ENCODE measurements at regions not wholly inside any gene's neighbourhood (a gene's known extent, or its start where the extent isn't known, plus 50 kb on each side); places are given as distances from the start of the nearest gene placed in this dataset.

DNA sequence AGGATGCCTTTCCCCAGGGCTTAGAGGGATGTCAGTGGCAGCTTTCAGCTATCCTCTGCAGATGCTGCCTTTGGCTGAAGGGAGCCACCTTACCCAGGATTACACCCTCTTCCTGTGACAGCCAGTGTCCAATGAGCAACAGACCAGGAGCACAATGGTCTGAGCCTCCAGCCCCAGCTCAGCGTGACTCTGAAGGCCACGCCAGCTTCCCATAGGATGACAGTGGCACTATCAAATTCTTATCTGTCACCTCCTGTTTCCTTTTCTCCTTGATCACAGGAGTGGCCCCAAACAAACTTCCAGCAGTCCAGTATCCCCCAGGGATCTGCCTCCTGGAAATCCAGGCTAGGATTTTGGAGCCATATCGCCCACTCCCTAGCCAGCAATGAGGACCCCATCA is 226.9 kb downstream of the SETD4 start:
- TF ChIP-seq, protein P1, sequence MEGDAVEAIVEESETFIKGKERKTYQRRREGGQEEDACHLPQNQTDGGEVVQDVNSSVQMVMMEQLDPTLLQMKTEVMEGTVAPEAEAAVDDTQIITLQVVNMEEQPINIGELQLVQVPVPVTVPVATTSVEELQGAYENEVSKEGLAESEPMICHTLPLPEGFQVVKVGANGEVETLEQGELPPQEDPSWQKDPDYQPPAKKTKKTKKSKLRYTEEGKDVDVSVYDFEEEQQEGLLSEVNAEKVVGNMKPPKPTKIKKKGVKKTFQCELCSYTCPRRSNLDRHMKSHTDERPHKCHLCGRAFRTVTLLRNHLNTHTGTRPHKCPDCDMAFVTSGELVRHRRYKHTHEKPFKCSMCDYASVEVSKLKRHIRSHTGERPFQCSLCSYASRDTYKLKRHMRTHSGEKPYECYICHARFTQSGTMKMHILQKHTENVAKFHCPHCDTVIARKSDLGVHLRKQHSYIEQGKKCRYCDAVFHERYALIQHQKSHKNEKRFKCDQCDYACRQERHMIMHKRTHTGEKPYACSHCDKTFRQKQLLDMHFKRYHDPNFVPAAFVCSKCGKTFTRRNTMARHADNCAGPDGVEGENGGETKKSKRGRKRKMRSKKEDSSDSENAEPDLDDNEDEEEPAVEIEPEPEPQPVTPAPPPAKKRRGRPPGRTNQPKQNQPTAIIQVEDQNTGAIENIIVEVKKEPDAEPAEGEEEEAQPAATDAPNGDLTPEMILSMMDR (IDR thresholded peaks at IDR 0.05), result no peak
- TF ChIP-seq POLR2A (IDR thresholded peaks at IDR 0.05), result no peak
- no peak overlapping the region for H3K4me3 ChIP-seq
- intact Hi-C loops (cut with DNase I), result loop anchor here in 1 of 2 donors (10.0 kb wide), 1 partner anchor 191 kb away; no protein-coding TSS in a partner anchor
- H3K9me3 ChIP-seq (replicated peaks in 1 of 3), result no peaks in the 10 kb centered on the region
- peaks cover 11% of the 10 kb centered on the region for H3K27me3 ChIP-seq
- H3K27ac ChIP-seq, result no peak overlapping the region
- no peaks in the 10 kb centered on the region for H3K4me1 ChIP-seq (replicated peaks in 1 of 2)
- no peaks in the 10 kb centered on the region for H3K36me3 ChIP-seq (replicated peaks in 1 of 2)
- DNase-seq, result no peak
- 56 to 73% (median 67%) methylated on average over 3 of the region's 3 CpGs for WGBS, 4 donors

DNA sequence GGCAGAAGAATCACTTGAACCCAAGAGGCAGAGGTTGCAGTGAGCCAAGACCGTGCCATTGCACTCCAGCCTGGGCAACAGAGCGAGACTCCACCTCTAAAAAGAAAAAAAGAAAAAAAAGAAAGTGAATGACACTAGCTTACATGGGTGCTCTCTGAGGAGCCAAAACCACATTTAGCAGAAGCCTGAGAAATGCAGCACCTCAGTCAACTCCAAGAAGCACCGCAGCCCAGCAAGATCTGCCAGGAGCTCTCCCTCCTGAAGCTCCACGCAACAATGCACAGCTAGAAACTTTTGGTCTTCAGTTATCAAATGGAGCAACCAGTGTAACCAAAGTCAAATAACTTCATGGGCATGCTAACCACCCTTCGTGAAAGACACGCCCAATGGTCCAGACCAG is 229.1 kb downstream of the SETD4 start:
- DNase-seq, result no peak
- 84 to 89% (median 86%) methylated on average over 3 to 6 of the region's 6 CpGs for WGBS, 4 donors
- H3K36me3 ChIP-seq (replicated peaks in 1 of 2), result no peaks in the 10 kb centered on the region
- H3K27ac ChIP-seq, result no peak overlapping the region
- H3K27me3 ChIP-seq, result peaks cover 14% of the 10 kb centered on the region
- H3K9me3 ChIP-seq (replicated peaks in 1 of 3), result no peaks in the 10 kb centered on the region
- H3K4me1 ChIP-seq (replicated peaks in 1 of 2), result no peaks in the 10 kb centered on the region
- no peak for TF ChIP-seq POLR2A (IDR thresholded peaks at IDR 0.05)
- TF ChIP-seq, protein P1 (IDR thresholded peaks at IDR 0.05), result no peak
- H3K4me3 ChIP-seq, result no peak overlapping the region
- intact Hi-C loops (cut with DNase I), result loop anchor here in 1 of 2 donors (10.0 kb wide), 1 partner anchor 194 kb away; no protein-coding TSS in a partner anchor

DNA sequence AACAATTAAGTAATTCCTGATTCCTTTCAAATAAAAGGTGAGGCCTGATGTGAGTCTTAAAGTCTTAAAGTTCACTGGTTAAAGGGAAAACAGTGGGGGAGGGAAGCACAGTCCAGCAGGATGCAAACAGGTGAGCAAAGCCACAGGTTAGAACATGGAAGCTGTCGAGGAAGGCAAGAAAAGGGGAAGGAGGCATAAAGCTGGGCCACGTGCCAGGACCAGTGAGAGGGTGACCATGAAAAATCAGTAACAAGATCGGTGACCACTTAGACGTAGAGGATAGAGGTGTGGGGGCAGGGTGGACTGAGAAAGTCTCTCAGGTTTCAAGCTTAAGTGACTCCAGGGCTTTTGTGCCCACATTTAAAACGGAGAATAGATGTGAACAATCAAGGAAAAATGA is 231.3 kb downstream of the SETD4 start:
- H3K36me3 ChIP-seq (replicated peaks in 1 of 2), result no peaks in the 10 kb centered on the region
- WGBS, 4 donors, result 19 to 44% (median 24%) methylated on average over 5 of the region's 5 CpGs
- no peaks in the 10 kb centered on the region for H3K4me1 ChIP-seq (replicated peaks in 1 of 2)
- TF ChIP-seq, protein P1 (IDR thresholded peaks at IDR 0.05), result no peak
- no peak for TF ChIP-seq POLR2A (IDR thresholded peaks at IDR 0.05)
- intact Hi-C loops (cut with DNase I), result no loop called here
- no peaks in the 10 kb centered on the region for H3K9me3 ChIP-seq (replicated peaks in 1 of 3)
- peaks cover 14% of the 10 kb centered on the region for H3K27me3 ChIP-seq
- H3K4me3 ChIP-seq, result no peak overlapping the region
- no peak for DNase-seq
- H3K27ac ChIP-seq, result no peak overlapping the region

DNA sequence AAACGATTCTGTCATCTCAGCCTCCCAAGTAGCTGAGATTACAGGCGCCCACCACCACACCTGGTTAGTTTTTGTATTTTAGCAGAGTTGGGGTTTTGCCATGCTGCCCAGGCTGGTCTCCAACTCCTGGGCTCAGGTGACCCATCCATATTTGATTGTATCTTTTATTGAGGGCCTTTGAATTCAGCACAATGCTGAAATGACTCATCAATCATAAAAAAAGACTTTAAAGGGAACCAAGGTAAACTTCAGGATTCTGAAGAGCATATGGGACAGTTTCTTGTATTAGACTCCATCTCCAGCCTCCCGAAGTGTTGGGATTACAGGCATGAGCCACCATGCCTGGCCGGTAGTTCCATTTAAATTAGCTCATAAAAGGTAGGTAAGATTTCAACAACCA is 232.2 kb downstream of the SETD4 start:
- H3K27me3 ChIP-seq, result peaks cover 14% of the 10 kb centered on the region
- no peaks in the 10 kb centered on the region for H3K9me3 ChIP-seq (replicated peaks in 1 of 3)
- 78 to 90% (median 89%) methylated on average over 4 of the region's 4 CpGs for WGBS, 4 donors
- no peaks in the 10 kb centered on the region for H3K4me1 ChIP-seq (replicated peaks in 1 of 2)
- H3K36me3 ChIP-seq (replicated peaks in 1 of 2), result no peaks in the 10 kb centered on the region
- H3K4me3 ChIP-seq, result no peak overlapping the region
- DNase-seq, result no peak
- TF ChIP-seq POLR2A (IDR thresholded peaks at IDR 0.05), result no peak
- TF ChIP-seq, protein P1 (IDR thresholded peaks at IDR 0.05), result no peak
- H3K27ac ChIP-seq, result no peak overlapping the region
- intact Hi-C loops (cut with DNase I), result no loop called here

Measured in adrenal gland (tissue), 9 donors.